HL-60/S4 (cell line): ENCODE measurements at regions not wholly inside any gene's neighbourhood (a gene's known extent, or its start where the extent isn't known, plus 50 kb on each side); places are given as distances from the start of the nearest gene placed in this dataset.

Experiments
- in situ Hi-C: fragments of 300-500 bp; cut with MboI; formaldehyde crosslinking; loops from 2 replicates; pipeline ENCODE4 v1.14.3; 2022; ENCODE audit warnings: low sequenced_read_pairs

GRCh38 chr16:86387468-86388440, 122.6 kb upstream of the FOXF1 start:
- in situ Hi-C loops: no loop called here

DNA sequence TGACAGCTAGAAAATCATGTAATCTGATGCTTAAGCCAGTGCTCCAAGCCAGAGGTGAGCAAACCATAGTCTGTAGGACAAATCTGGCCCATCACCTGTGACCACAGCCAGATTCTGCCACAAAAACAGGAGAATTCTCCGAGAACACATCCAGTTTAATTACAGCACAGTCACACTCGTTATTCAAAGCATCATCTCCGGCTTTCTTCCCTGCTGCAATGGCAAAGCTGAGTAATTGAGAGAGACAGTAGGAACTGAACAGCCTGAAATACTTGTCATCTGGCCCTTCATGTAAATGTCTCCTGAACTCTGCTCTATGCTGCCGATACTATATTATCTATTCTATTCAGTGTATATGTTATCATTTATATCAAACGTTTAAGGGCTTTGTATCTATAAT, 121.4 kb upstream of the FOXF1 start:
- in situ Hi-C loops: no loop called here

GRCh38 chr16:86389566-86390328, 120.6 kb upstream of the FOXF1 start:
- in situ Hi-C loops: no loop called here

GRCh38 chr16:86390335-86390734, 120.0 kb upstream of the FOXF1 start:
- in situ Hi-C loops: no loop called here

- in situ Hi-C loops: no loop called here
Observed at GRCh38 chr16:86391486-86391885, 118.8 kb upstream of the FOXF1 start.

DNA sequence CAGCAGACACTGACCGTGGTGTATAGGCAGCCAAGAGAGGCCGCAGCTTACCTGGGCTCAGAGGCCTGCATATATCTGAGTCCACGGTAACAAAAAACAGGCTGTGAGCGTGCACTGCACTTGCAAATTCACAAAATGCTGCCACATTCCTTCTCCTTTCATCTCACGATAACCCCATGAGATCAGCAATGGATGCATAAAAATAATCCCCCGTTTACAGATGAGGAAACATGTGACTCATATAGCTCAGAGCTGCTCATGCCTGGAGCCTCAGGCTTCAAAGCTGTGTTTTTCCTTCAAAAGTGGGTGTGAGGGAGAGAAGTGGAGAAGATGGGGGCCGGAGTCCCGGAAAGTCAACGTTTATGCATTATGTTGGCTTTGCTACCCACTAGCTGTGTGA, 118.3 kb upstream of the FOXF1 start:
- in situ Hi-C loops: no loop called here

DNA sequence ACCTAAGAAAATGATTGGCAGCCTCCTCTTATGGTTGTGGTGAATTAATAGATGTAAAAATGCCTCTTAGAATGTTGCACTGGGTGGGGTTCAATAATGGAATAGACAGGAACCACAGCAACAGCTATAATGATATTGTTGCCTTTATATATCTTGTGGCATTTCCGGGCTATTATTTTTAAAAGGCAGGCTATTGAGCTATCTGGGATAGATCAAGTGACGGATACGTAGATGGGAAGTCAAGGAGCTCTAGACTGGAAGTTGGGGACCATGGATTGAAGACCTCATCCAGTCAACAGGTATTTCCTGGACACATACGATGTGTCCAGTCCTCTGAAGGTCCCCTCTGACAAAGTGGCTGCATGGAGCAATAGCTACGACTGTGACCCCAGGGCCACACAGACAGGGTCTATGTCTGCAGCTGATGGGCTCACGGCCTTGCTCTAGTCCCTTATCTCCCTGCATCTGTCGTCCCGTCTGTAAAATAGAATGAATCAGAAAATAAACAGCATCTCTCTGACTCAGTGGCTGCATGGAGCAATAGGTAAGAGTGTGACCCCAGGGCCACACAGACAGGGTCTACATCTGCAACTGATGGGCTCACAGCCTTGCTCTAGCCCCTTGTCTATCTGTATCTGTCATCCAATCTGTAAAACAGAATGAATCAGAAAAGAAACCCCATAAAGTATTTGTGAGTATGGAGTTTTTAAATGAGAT, 117.7 kb upstream of the FOXF1 start:
- in situ Hi-C loops: no loop called here

- in situ Hi-C loops: no loop called here
Observed at GRCh38 chr16:86393907-86394626, 116.3 kb upstream of the FOXF1 start.

- in situ Hi-C loops: no loop called here
Observed at GRCh38 chr16:86395477-86395876, 114.8 kb upstream of the FOXF1 start.

GRCh38 chr16:86396422-86396821, 113.9 kb upstream of the FOXF1 start:
- in situ Hi-C loops: no loop called here

DNA sequence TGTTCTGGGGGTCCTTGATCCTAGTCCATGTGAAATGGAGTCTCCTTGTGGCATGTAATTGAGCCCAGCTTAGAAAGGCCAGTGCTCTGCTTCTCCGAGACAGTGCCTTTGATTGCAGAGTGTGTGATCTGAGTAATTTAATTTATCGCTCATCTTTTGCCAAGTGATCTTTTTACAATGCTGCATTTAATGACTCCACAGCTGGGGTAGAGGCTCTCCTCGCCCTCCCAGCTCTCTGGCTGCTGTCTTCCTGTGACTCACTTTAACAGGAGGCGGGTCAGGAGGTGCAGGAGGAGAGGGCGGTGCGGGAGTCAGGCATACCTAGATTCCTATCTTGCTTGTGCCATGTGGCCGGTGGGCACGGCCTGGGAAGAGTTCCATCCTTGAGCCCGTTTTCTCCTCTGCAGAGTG, 113.4 kb upstream of the FOXF1 start:
- in situ Hi-C loops: no loop called here

DNA sequence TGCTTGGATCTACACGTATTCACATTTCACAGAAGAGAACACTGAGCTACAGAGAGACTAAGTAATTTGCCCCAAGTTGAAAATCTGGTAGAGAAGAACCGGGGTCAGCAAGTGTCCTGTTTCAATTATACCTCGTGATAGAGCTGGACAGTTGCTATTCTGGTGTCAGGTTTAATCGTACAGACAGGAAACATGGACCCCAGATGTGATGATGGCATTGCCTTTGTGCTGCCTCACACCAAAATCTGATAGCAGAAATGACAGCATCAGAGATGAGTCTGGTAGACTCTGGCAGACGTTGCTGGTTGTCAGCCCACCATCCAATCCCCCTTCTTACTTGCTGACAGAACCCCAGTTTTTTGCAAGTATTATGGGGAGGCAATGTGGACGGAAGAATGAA, 112.1 kb upstream of the FOXF1 start:
- in situ Hi-C loops: no loop called here

DNA sequence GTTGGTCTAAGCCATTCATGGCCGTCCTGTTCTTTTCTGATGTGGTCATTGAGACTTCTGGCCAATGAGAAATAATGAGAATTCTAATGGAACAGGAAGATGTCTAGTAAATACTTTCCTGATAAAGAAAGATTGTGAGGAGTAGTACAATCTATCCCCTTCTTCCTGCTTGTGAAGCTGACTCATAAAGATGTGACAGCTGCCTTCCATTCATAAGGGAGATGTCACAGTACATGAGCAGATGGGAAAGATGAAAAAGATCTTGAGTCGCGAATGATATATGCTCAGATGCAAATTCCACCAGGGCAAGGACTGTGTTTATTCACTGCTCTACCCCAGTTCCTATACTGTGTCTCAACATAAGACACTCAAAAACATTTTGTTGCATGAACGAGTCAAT, 111.7 kb upstream of the FOXF1 start:
- in situ Hi-C loops: no loop called here

GRCh38 chr16:86401126-86401525, 109.2 kb upstream of the FOXF1 start:
- in situ Hi-C loops: no loop called here

DNA sequence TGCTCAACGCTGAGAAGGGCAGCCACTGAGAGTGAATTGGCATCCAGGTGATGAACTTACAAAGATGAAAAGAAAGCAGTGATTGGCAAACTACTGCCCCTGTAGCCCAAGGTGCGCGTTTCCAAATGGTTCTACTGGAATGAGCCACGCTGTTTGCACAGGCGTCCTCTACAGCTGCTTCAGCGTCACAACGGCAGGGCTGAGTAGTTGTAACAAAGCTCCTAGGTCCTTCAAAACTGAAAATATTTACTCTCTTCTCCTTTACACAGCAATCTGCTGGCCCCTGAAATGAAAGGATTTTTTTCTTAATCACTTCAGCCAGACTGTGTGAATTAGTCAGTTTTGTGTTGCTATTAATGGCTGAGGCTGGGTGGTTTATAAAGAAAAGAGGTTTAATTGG, 107.2 kb upstream of the FOXF1 start:
- in situ Hi-C loops: no loop called here

- in situ Hi-C loops: no loop called here
Observed at GRCh38 chr16:86403541-86404163, 106.7 kb upstream of the FOXF1 start.

GRCh38 chr16:86404678-86405077, 105.6 kb upstream of the FOXF1 start:
- in situ Hi-C loops: no loop called here

GRCh38 chr16:86405319-86405718, 105.0 kb upstream of the FOXF1 start:
- in situ Hi-C loops: no loop called here

GRCh38 chr16:86406056-86406455, 104.3 kb upstream of the FOXF1 start:
- in situ Hi-C loops: no loop called here

- in situ Hi-C loops: no loop called here
Observed at GRCh38 chr16:86408685-86409084, 101.6 kb upstream of the FOXF1 start.
